ENCODE measurements at regions not wholly inside any gene's neighbourhood (a gene's known extent, or its start where the extent isn't known, plus 50 kb on each side); places are given as distances from the start of the nearest gene placed in this dataset.

- no peak for TF ChIP-seq CTCF (IDR thresholded peaks at IDR 0.05; ENCODE audit: insufficient read depth, low read length, poor library complexity, severe bottlenecking)
- no peak for TF ChIP-seq EZH2phosphoT487 (conservative IDR thresholded peaks at IDR 0.05; ENCODE audit: low read length)
Measured at GRCh38 chr18:60064271-60064670, 164.5 kb downstream of the PMAIP1 start.
